ENCODE measurements at regions not wholly inside any gene's neighbourhood (a gene's known extent, or its start where the extent isn't known, plus 50 kb on each side); places are given as distances from the start of the nearest gene placed in this dataset.

GRCh38 chr12:107385509-107385908 is 292.2 kb upstream of the CRY1 start:
- no peak overlapping the region for H3K27ac ChIP-seq (replicated peaks)
- H3K27me3 ChIP-seq (ENCODE audit: insufficient read depth, poor library complexity, severe bottlenecking): no peaks in the 10 kb centered on the region
- no peak for DNase-seq (ENCODE audit: low read depth in 1 of 2, low spot score in 1 of 2)
- no peak overlapping the region for H3K4me3 ChIP-seq (replicated peaks; ENCODE audit: insufficient read depth, low read length)
- TF ChIP-seq GABPA (IDR thresholded peaks at IDR 0.05; ENCODE audit: low read depth) (no peak), REST (IDR thresholded peaks at IDR 0.05; ENCODE audit: insufficient replicate concordance, low read depth) (no peak), SPI1 (IDR thresholded peaks at IDR 0.05; ENCODE audit: borderline replicate concordance, low read depth) (no peak), POLR2AphosphoS5 (IDR thresholded peaks at IDR 0.05; ENCODE audit: low read depth) (no peak), CTCF (IDR thresholded peaks at IDR 0.05; ENCODE audit: insufficient read depth, low read length) (no peak)

- no peak for DNase-seq (ENCODE audit: low read depth in 1 of 2, low spot score in 1 of 2)
- Histone ChIP-seq H3K27ac (replicated peaks) (no peak overlapping the region), H3K27me3 (ENCODE audit: insufficient read depth, poor library complexity, severe bottlenecking) (no peaks in the 10 kb centered on the region), H3K4me3 (replicated peaks; ENCODE audit: insufficient read depth, low read length) (no peak overlapping the region)
- TF ChIP-seq SPI1 (IDR thresholded peaks at IDR 0.05; ENCODE audit: borderline replicate concordance, low read depth): no peak
- no peak for TF ChIP-seq CTCF (IDR thresholded peaks at IDR 0.05; ENCODE audit: insufficient read depth, low read length)
- TF ChIP-seq POLR2AphosphoS5 (IDR thresholded peaks at IDR 0.05; ENCODE audit: low read depth): no peak
- TF ChIP-seq GABPA (IDR thresholded peaks at IDR 0.05; ENCODE audit: low read depth): no peak
- no peak for TF ChIP-seq REST (IDR thresholded peaks at IDR 0.05; ENCODE audit: insufficient replicate concordance, low read depth)
Observed at GRCh38 chr12:107386569-107386968, 293.2 kb upstream of the CRY1 start.

GRCh38 chr12:107388263-107388662 is 294.9 kb upstream of the CRY1 start:
- Histone ChIP-seq H3K27ac (replicated peaks) (no peak overlapping the region), H3K27me3 (ENCODE audit: insufficient read depth, poor library complexity, severe bottlenecking) (no peaks in the 10 kb centered on the region), H3K4me3 (replicated peaks; ENCODE audit: insufficient read depth, low read length) (no peak overlapping the region)
- TF ChIP-seq GABPA (IDR thresholded peaks at IDR 0.05; ENCODE audit: low read depth): no peak
- TF ChIP-seq SPI1 (IDR thresholded peaks at IDR 0.05; ENCODE audit: borderline replicate concordance, low read depth): no peak
- TF ChIP-seq CTCF (IDR thresholded peaks at IDR 0.05; ENCODE audit: insufficient read depth, low read length): no peak
- TF ChIP-seq REST (IDR thresholded peaks at IDR 0.05; ENCODE audit: insufficient replicate concordance, low read depth): no peak
- TF ChIP-seq POLR2AphosphoS5 (IDR thresholded peaks at IDR 0.05; ENCODE audit: low read depth): no peak
- DNase-seq (ENCODE audit: low read depth in 1 of 2, low spot score in 1 of 2): no peak

Measured in HL-60 (cell line).